ENCODE measurements at regions not wholly inside any gene's neighbourhood (a gene's known extent, or its start where the extent isn't known, plus 50 kb on each side); places are given as distances from the start of the nearest gene placed in this dataset.

GRCh38 chr5:158212237-158212636 is 353.3 kb upstream of the CLINT1 start:
- no peak for TF ChIP-seq POLR2AphosphoS5 (IDR thresholded peaks at IDR 0.05)
- no peak for TF ChIP-seq POLR2A (IDR thresholded peaks at IDR 0.05; ENCODE audit: low read depth)
- TF ChIP-seq CTCF (IDR thresholded peaks at IDR 0.05): no peak

Measured in esophagus muscularis mucosa (tissue), 3 donors.